ENCODE measurements at regions not wholly inside any gene's neighbourhood (a gene's known extent, or its start where the extent isn't known, plus 50 kb on each side); places are given as distances from the start of the nearest gene placed in this dataset.

DNA sequence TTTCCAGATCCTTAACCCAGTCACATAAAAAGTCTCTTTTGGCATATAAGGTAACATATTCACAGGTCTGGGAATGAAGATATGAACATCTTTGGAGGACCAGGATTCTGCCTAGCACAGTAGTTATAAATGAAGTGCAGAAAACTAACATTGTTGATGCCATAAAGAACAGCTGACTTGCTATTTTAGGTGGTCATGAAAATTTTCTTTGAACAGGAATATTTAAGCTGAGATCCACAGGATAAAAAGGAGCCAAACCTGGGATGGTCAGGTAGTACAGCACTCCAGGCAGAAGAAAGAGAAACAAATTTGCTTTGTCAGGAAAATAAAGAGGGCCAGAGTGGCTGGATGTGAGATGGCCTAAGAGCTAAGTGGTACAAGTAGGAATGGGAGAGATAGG lies 80.0 kb downstream of the CENPW start:
- DNase-seq: no peak

DNA sequence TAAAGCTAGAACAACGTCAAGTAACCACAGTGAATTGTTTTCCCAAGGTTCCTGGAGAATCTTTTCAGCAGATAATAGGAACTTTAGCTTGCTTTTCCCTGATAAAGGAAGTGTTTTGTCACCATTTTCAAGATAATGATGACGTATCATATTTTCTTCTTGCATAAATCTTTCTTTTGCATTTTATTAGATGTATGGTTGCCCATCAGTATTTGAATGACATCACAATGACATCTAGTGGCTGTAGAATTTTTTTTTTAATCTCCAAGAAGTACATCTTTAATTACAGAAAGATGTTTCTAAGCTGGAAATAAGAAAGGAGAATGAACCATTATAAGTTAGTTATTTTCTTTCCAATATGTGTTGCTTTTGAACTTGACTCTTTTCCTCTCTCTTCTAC lies 83.0 kb downstream of the CENPW start:
- no peak for DNase-seq

DNA sequence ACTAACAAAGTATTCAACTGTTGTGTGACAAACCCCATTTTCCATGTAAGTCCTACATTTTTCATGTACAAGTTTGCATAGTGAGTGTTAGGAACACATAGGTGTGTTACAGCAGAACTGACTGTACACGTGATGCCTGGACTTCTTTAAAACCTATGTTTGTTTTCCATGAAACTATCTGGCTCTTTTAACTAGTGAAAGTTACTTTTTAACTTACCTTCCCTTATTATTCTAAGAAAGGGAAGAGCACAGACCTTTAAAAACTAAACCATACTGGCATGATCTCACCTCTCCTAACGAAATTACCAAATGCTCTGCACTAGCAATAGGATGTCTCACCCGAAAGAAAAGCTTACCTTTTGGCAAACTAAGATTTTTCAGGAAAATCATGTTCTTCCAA lies 87.8 kb downstream of the CENPW start:
- no peak for DNase-seq

- no peak for DNase-seq
These were observed 90.0 kb downstream of the CENPW start for GRCh38 chr6:126429866-126430265.

GRCh38 chr6:126432564-126432963 lies 92.6 kb downstream of the CENPW start:
- DNase-seq: no peak

GRCh38 chr6:126433927-126434326 lies 94.0 kb downstream of the CENPW start:
- no peak for DNase-seq

DNA sequence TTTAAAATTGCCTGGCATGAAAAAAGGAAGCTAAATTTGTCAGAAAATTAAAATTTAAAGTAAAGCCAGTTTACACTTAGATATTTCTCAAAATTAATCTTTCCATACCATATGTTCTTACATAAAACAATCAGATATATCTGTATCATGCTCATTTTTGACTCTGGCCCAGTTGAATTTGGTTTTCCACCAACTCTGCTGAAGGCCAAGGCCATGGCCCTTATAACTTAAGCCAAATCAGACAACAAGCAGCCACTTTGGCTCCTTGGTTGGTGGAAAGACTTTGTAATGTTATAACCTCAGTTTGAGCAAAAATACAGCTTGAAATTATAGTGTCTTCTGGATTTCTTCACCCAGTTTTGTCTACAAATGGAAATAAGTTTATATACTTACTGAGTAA lies 97.3 kb downstream of the CENPW start:
- no peak for DNase-seq

DNA sequence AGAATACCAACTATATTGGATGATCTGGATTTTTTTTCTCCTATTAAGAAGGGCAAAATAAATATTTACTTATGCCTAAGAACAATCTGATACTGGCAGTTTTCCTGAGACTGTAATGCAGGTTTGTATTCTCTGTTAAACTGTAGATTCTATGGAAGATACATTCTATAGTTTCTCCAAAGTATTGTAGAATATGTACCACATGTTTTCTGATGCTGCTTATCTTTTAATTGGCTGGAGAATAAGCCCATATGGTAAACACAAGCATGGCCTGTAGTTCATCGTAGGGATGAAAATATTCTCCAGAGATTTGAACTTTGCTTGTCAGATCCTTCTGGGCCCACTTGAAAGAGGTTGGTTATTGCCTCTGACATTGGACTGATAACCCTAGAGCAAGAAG lies 99.1 kb downstream of the CENPW start:
- DNase-seq: no peak

DNA sequence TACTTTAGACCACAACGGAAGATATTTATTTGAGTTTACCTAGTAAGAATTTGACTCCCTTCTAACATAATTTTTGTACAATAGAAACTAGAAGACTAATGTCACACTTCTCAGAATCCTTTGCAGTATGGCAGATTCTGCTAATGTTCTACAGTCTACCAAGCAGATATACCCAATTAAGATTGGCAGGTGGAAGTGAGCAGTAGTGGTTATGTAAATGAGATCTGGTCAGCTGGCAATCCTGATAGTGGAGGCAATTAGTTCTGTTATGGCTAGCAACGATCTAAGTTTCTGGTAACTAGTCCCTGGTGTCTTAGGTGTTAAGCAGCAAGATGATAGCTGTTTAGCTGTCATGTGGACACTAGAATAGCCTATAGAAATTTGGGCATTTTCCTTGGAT lies 101.0 kb downstream of the CENPW start:
- DNase-seq: no peak

DNA sequence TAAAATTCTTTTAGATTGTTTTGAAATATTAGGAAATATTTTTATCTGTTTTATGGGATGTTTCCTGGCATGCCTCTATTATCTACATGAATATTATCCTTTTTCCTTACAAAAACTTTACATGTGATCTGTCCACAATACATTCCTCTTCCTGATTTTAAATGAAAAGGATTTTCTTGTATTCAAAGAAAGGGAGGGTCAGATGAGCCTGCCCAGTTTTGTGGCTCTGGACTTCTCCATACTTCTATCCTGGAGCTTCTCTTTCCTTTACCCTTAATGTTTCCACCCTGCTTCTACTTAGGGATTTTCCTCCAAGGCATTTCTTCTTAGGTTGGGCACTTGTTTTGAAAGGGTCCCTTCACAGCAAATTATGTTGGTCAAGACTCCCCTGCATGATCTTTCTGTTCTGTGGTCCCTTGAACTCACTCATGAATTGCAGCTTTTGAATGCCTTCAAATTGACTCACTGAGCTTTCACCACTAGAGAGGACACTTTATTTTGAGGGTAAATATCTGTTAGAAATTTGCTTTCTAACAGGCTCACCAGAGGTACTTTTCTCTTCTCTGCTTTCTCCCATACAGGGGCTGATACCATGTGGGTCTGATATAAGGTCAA lies 104.9 kb downstream of the CENPW start:
- no peak for DNase-seq

GRCh38 chr6:126446248-126446647 lies 106.3 kb downstream of the CENPW start:
- no peak for DNase-seq

- no peak for DNase-seq
These were observed 107.5 kb downstream of the CENPW start for GRCh38 chr6:126447367-126447766.

DNA sequence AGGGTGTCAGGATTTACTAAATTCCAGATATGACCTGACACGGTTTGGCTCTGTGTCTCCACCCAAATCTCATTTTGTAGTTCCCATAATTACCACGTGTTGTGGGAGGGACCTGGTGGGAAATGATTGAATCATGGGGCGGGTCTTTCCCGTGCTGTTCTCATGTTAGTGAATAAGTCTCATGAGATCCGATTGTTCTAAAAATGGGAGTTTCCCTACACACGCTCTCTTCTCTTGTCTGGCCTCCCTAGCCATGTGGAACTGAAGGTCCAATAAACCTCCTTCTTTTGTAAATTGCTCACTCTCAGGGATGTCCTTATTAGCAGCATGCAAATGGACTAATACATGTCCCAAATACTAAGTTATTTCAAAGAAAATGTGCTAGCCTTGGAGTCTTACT lies 121.1 kb downstream of the CENPW start:
- no peak for DNase-seq

GRCh38 chr6:126464245-126464644 lies 124.3 kb downstream of the CENPW start:
- no peak for DNase-seq

- no peak for DNase-seq
These were observed 135.5 kb downstream of the CENPW start for GRCh38 chr6:126475449-126475848.

GRCh38 chr6:126477678-126478077 lies 137.8 kb downstream of the CENPW start:
- DNase-seq: no peak

GRCh38 chr6:126480268-126480667 lies 140.4 kb downstream of the CENPW start:
- DNase-seq: no peak

- no peak for DNase-seq
These were observed 141.4 kb downstream of the CENPW start for GRCh38 chr6:126481319-126481718.

- no peak for DNase-seq
These were observed 164.9 kb downstream of the CENPW start for GRCh38 chr6:126504792-126505191.

- DNase-seq: no peak
These were observed 173.3 kb downstream of the CENPW start for GRCh38 chr6:126513198-126513597.

GRCh38 chr6:126516411-126516810 lies 176.5 kb downstream of the CENPW start:
- no peak for DNase-seq

DNA sequence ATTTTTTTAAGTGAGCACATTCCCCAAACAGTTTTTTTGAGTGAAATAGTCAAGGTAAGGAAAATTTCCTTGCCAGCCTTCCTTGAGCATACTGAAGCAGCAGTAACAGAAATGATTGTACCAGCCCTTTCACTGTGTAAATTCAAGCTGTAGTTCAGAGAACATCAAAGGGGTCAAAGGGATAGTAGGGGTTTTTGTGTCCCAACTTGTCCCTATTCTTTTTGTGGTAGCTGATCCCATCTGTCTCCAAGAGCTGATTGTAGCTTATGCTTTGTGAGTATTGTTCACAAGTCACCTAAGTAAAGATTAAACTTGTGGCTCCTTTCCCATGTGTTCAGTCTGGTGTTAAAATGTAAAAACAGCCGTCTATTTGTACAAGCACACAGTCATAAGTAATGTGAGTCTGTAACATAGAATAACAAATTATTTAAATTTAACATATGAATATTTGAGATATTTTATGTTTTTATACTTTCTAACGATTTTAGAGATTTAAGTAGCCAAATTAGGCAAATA lies 185.0 kb downstream of the CENPW start:
- no peak for DNase-seq

- no peak for DNase-seq
These were observed 186.6 kb downstream of the CENPW start for GRCh38 chr6:126526547-126526946.

- no peak for DNase-seq
These were observed 187.2 kb downstream of the CENPW start for GRCh38 chr6:126526996-126527606.

All from KG1 (cell line).